H1 (cell line): ENCODE measurements at regions not wholly inside any gene's neighbourhood (a gene's known extent, or its start where the extent isn't known, plus 50 kb on each side); places are given as distances from the start of the nearest gene placed in this dataset.

Experiments used
- CHD2 ChIP-seq: IDR thresholded peaks from 2 replicates; pipeline ENCODE4 v1.6.1; 2012; ENCODE audit warnings: low read length, improper control_type of control experiment
- SRF ChIP-seq: IDR thresholded peaks from 2 replicates; pipeline ENCODE4 v1.6.1; 2011; ENCODE audit warnings: mild to moderate bottlenecking, low read depth, low read length, moderate library complexity
- TF ChIP-seq, protein P1 (sequence below), 3 experiments: IDR thresholded peaks; 1 replicate in 2 of 3; 2 replicates in 1 of 3; pipeline versions ENCODE4 v1.5.1 to v1.6.1; 2011; ENCODE audit warnings: low read length in 3 of 3, mild to moderate bottlenecking in 3 of 3, inconsistent platforms in 2 of 3, low read depth in 1 of 3, moderate library complexity in 1 of 3; ENCODE audit not compliant: insufficient read depth in 1 of 3; ENCODE audit errors: control extremely low read depth in 1 of 3
- TF ChIP-seq, protein P2 (sequence below): IDR thresholded peaks from 2 replicates; pipeline ENCODE4 v1.6.1; 2012; ENCODE audit warnings: inconsistent platforms

DNA sequence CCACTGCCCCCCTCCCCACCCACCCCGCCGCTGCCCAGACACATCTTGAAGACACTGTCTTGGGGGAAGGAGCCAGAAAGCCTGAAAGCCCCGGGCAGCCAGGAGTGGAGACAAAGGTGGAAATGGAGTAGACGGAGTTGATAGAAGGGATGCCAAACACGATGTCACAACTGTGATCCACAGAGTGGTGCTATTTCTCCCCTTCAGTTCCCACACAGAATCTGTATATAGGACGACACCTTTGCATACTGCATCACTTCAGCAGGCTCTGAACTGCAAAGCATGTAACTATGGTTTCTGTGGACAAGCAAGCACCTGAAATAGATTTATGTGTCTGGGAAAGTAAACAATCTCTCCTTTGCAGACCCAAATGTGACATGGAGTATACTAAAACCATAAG is 56.4 kb upstream of the F13A1 start (continued):
- TF ChIP-seq CHD2 (no peak), SRF (no peak)
- TF ChIP-seq, protein P1, sequence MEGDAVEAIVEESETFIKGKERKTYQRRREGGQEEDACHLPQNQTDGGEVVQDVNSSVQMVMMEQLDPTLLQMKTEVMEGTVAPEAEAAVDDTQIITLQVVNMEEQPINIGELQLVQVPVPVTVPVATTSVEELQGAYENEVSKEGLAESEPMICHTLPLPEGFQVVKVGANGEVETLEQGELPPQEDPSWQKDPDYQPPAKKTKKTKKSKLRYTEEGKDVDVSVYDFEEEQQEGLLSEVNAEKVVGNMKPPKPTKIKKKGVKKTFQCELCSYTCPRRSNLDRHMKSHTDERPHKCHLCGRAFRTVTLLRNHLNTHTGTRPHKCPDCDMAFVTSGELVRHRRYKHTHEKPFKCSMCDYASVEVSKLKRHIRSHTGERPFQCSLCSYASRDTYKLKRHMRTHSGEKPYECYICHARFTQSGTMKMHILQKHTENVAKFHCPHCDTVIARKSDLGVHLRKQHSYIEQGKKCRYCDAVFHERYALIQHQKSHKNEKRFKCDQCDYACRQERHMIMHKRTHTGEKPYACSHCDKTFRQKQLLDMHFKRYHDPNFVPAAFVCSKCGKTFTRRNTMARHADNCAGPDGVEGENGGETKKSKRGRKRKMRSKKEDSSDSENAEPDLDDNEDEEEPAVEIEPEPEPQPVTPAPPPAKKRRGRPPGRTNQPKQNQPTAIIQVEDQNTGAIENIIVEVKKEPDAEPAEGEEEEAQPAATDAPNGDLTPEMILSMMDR (IDR thresholded peaks at IDR 0.05; ENCODE audit: control extremely low read depth in 1 of 3, insufficient read depth in 1 of 3, low read depth in 1 of 3, low read length in 3 of 3), result no peak
- TF ChIP-seq, protein P2, sequence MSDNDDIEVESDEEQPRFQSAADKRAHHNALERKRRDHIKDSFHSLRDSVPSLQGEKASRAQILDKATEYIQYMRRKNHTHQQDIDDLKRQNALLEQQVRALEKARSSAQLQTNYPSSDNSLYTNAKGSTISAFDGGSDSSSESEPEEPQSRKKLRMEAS, result no peak
- TF ChIP-seq, all 59 proteins: peak for 0
